SK-N-SH (cell line): ENCODE measurements at regions not wholly inside any gene's neighbourhood (a gene's known extent, or its start where the extent isn't known, plus 50 kb on each side); places are given as distances from the start of the nearest gene placed in this dataset.
"Not testable (repeated sequence)": the region's sequence is repeated elsewhere in the genome, so short reads cannot be mapped to it uniquely, and the experiment has no call there.

ENCODE experiments used
- CTCF ChIA-PET: fragments of 300-600, 350-600 bp; formaldehyde crosslinking; extraction: SDS; loops from one replicate; lab custom pipeline; 2021; lab: Yijun Ruan, JAX
- POLR2A ChIA-PET: fragments of 350-600 bp; sonication (Branson Sonifier 250); formaldehyde crosslinking; extraction: SDS; loops from one replicate; lab custom pipeline; 2020; ENCODE audit warnings: antibody characterized with exemption, inconsistent platforms; lab: Yijun Ruan, JAX
- DNase-seq: peaks from one replicate; pipeline ENCODE4 v3.0.0; 2012
- H2AFZ ChIP-seq: fragments of 200-600 bp; sonication (generic); 2 replicates; pipeline ENCODE4 v1.8.1; 2016; ENCODE audit warnings: antibody characterized with exemption, mild to moderate bottlenecking, low read depth
- H3F3A ChIP-seq: fragments of 200-600 bp; sonication (generic); replicated peaks from 2 replicates; pipeline ENCODE3; 2016; ENCODE audit warnings: antibody characterized with exemption, mild to moderate bottlenecking; ENCODE audit not compliant: insufficient read depth
- H3K27ac ChIP-seq, 2 experiments: fragments of 200-500 bp in 1 of 2; fragments of 200-600 bp in 1 of 2; sonication (Bioruptor generic) in 1 of 2; sonication (generic), shearing (Covaris generic) in 1 of 2; 2 replicates each; pipeline versions ENCODE4 v1.5.1 to v1.6.1; 2014 to 2016; ENCODE audit warnings: low read depth in 2 of 2, inconsistent platforms in 1 of 2, low read length in 1 of 2, mild to moderate bottlenecking in 1 of 2, mixed read lengths in 1 of 2
- H3K27me3 ChIP-seq: fragments of 200-600 bp; sonication (generic), shearing (Covaris generic); 2 replicates; pipeline ENCODE4 v1.6.1; 2016; ENCODE audit warnings: mixed run types; ENCODE audit not compliant: insufficient read depth
- H3K36me3 ChIP-seq, 2 experiments: fragments of 200-500 bp in 1 of 2; fragments of 200-600 bp in 1 of 2; sonication (Bioruptor generic) in 1 of 2; sonication (generic) in 1 of 2; replicated peaks in 1 of 2; 2 replicates each; pipeline versions ENCODE3 to v1.5.1; 2014 to 2016; ENCODE audit warnings: low read length in 1 of 2, mild to moderate bottlenecking in 1 of 2; ENCODE audit not compliant: insufficient read depth in 2 of 2, control insufficient read depth in 1 of 2
- H3K4me1 ChIP-seq, 2 experiments: fragments of 200-500 bp in 1 of 2; fragments of 200-600 bp in 1 of 2; sonication (Bioruptor generic) in 1 of 2; sonication (generic), shearing (Covaris generic) in 1 of 2; 2 replicates each; pipeline versions ENCODE4 v1.5.1 to v1.6.1; 2014 to 2016; ENCODE audit warnings: low read depth in 1 of 2, low read length in 1 of 2, mixed run types in 1 of 2; ENCODE audit not compliant: insufficient read depth in 2 of 2, control insufficient read depth in 1 of 2
- H3K4me2 ChIP-seq: fragments of 200-600 bp; sonication (generic), shearing (Covaris generic); 2 replicates; pipeline ENCODE4 v1.6.1; 2017; ENCODE audit warnings: mixed run types
- H3K4me3 ChIP-seq, 2 experiments: fragments of 200-500 bp in 1 of 2; fragments of 200-600 bp in 1 of 2; sonication (Bioruptor generic) in 1 of 2; sonication (generic), shearing (Covaris generic) in 1 of 2; 2 replicates each; pipeline versions ENCODE4 v1.5.1 to v1.8.1; 2014 to 2016; ENCODE audit warnings: low read depth in 2 of 2, inconsistent platforms in 1 of 2, low read length in 1 of 2, mild to moderate bottlenecking in 1 of 2, mixed read lengths in 1 of 2, moderate library complexity in 1 of 2
- H3K79me2 ChIP-seq: fragments of 200-600 bp; sonication (generic); 2 replicates; pipeline ENCODE4 v1.8.1; 2017; ENCODE audit warnings: mild to moderate bottlenecking; ENCODE audit not compliant: insufficient read depth
- H3K9ac ChIP-seq: fragments of 200-600 bp; sonication (generic); 2 replicates; pipeline ENCODE4 v1.6.1; 2017; ENCODE audit warnings: mixed run types
- H3K9me2 ChIP-seq: fragments of 200-600 bp; sonication (generic); 2 replicates; pipeline ENCODE4 v1.6.1; 2017; ENCODE audit warnings: mixed run types
- H3K9me3 ChIP-seq: fragments of 200-600 bp; sonication (generic); 2 replicates; pipeline ENCODE4 v1.6.1; 2017; ENCODE audit warnings: mixed run types, mild to moderate bottlenecking, moderate library complexity
- H4K20me1 ChIP-seq: fragments of 200-600 bp; sonication (generic); 2 replicates; pipeline ENCODE4 v1.6.1; 2017; ENCODE audit warnings: mild to moderate bottlenecking, mixed run types; ENCODE audit not compliant: insufficient read depth
- ELF1 ChIP-seq: IDR thresholded peaks from 2 replicates; pipeline ENCODE4 v1.4.0; 2012
- EP300 ChIP-seq, 2 experiments: IDR thresholded peaks; 2 replicates each; pipeline versions ENCODE4 v1.4.0 to v1.6.1; 2012; ENCODE audit warnings: borderline replicate concordance in 1 of 2, low read depth in 1 of 2, low read length in 1 of 2
- FOSL2 ChIP-seq: IDR thresholded peaks from 2 replicates; pipeline ENCODE4 v1.4.0; 2012; ENCODE audit warnings: low read depth, mild to moderate bottlenecking, moderate library complexity, borderline replicate concordance
- FOXJ3 ChIP-seq: sonication (generic); formaldehyde crosslinking; IDR thresholded peaks from 2 replicates; pipeline ENCODE4 v1.5.1; 2020; ENCODE audit warnings: mild to moderate bottlenecking, missing genetic modification reagents
- GABPA ChIP-seq: IDR thresholded peaks from 2 replicates; pipeline ENCODE4 v1.4.0; 2012; ENCODE audit warnings: low read depth, mild to moderate bottlenecking
- GATA2 ChIP-seq: sonication (generic); formaldehyde crosslinking; IDR thresholded peaks from 2 replicates; pipeline ENCODE4 v1.5.0; 2020; ENCODE audit warnings: mild to moderate bottlenecking, missing genetic modification reagents
- JUND ChIP-seq: IDR thresholded peaks from 2 replicates; pipeline ENCODE4 v1.4.0; 2012
- MXI1 ChIP-seq: IDR thresholded peaks from 2 replicates; pipeline ENCODE4 v1.6.1; 2012; ENCODE audit warnings: mild to moderate bottlenecking, low read depth, low read length, improper control_type of control experiment
- NFIC ChIP-seq: IDR thresholded peaks from 2 replicates; pipeline ENCODE4 v1.4.0; 2012; ENCODE audit warnings: borderline replicate concordance
- NRF1 ChIP-seq: IDR thresholded peaks from 2 replicates; pipeline ENCODE4 v1.6.1; 2012; ENCODE audit warnings: low read depth, mild to moderate bottlenecking, low read length
- RAD21 ChIP-seq: IDR thresholded peaks from 2 replicates; pipeline ENCODE4 v1.6.1; 2012; ENCODE audit warnings: mild to moderate bottlenecking, low read length
- RFX5 ChIP-seq: IDR thresholded peaks from 2 replicates; pipeline ENCODE4 v1.6.1; 2012; ENCODE audit warnings: mild to moderate bottlenecking, improper control_type of control experiment, low read length
- SIN3A ChIP-seq: IDR thresholded peaks from 2 replicates; pipeline ENCODE4 v1.6.1; 2012; ENCODE audit warnings: low read depth, mild to moderate bottlenecking, low read length, moderate library complexity, borderline replicate concordance
- SMC3 ChIP-seq: IDR thresholded peaks from 2 replicates; pipeline ENCODE4 v1.6.1; 2012; ENCODE audit warnings: low read depth, low read length, improper control_type of control experiment
- TAF1 ChIP-seq: IDR thresholded peaks from 2 replicates; pipeline ENCODE4 v1.6.1; 2012; ENCODE audit warnings: low read depth, mild to moderate bottlenecking, low read length, moderate library complexity, borderline replicate concordance
- TCF12 ChIP-seq: IDR thresholded peaks from 2 replicates; pipeline ENCODE4 v1.4.0; 2012
- TEAD4 ChIP-seq: IDR thresholded peaks from 2 replicates; pipeline ENCODE4 v1.4.0; 2012; ENCODE audit warnings: mild to moderate bottlenecking, borderline replicate concordance; ENCODE audit not compliant: insufficient read depth
- YY1 ChIP-seq: IDR thresholded peaks from 2 replicates; pipeline ENCODE4 v1.4.0; 2012; ENCODE audit warnings: low read depth, mild to moderate bottlenecking
- WGBS: methylation state at CpG from one replicate; pipeline ENCODE4 v1.1.6; 2017; ENCODE audit warnings: low lambda C conversion rate; 5-methylcytosine and 5-hydroxymethylcytosine counted together
- TF ChIP-seq, protein P1 (sequence below): IDR thresholded peaks from 2 replicates; pipeline ENCODE4 v1.4.0; 2012; ENCODE audit warnings: low read depth, borderline replicate concordance

DNA sequence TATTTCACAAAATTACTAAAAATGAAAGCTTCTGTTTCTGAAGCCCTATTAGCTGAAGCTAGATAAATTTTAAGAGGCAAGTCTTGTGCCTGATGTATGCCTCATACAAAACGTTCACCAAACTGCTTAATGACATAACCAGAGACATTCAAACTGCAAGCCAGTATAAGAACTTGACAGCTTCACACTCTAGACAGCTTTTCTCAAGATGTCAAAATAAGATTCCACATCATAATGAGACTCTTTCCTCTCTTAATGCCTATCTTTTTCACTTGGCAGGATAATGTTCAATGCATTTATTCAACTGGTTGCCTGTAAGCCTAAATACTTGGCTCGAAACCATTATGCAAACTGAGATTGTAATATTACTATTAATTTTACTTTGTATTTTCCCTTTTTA, 424.0 kb downstream of the LTN1 start:
- no peaks in the 10 kb centered on the region for H4K20me1 ChIP-seq
- H3K4me1 ChIP-seq, result 0 out of 4 replicates have a peak, but pooled peaks cover 0 to under 1% of the 10 kb centered on the region in 2 experiments
- no peaks in the 10 kb centered on the region for H3K36me3 ChIP-seq
- no peak for DNase-seq
- 78% methylated on average over 2 of the region's 2 CpGs for WGBS
- H3K27ac ChIP-seq, result no peak overlapping the region
- TF ChIP-seq TAF1 (no peak), FOSL2 (no peak), MXI1 (no peak), TEAD4 (no peak), YY1 (no peak), EP300 (IDR thresholded peaks at IDR 0.05; ENCODE audit: borderline replicate concordance in 1 of 2, low read depth in 1 of 2, low read length in 1 of 2) (no peak)
- no peak overlapping the region for H3K4me2 ChIP-seq
- no peaks in the 10 kb centered on the region for H3K9me3 ChIP-seq
- no peak overlapping the region for H3K9ac ChIP-seq
- no peaks in the 10 kb centered on the region; the same call in 1 of the 2 replicates for H3K9me2 ChIP-seq
- no peaks in the 10 kb centered on the region for H3K79me2 ChIP-seq
- ChIA-PET CTCF (no interaction called here), POLR2A (no interaction called here)
- H3K4me3 ChIP-seq, result no peak overlapping the region
- no peak overlapping the region for H2AFZ ChIP-seq
- H3F3A ChIP-seq, result peaks cover 5% of the 10 kb centered on the region
- H3K27me3 ChIP-seq, result no peaks in the 10 kb centered on the region

DNA sequence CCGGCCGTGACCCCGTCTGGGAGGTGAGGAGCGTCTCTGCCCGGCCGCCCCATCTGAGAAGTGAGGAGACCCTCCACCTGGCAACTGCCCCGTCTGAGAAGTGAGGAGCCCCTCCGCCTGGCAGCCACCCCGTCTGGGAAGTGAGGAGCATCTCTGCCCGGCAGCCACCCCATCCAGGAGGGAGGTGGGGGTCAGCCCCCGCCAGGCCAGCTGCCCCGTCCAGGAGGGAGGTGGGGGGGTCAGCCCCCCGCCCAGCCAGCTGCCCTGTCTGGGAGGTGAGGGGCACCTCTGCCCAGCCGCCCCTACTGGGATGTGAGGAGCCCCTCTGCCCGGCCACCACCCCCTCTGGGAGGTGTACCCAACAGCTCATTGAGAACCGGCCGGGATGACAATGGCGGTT, 428.7 kb downstream of the LTN1 start:
- H3K79me2 ChIP-seq, DNase-seq, POLR2A ChIA-PET, H4K20me1 ChIP-seq, H3K4me2 ChIP-seq, H2AFZ ChIP-seq, H3K9me3 ChIP-seq, H3K9ac ChIP-seq, H3K4me3 ChIP-seq, H3K36me3 ChIP-seq, H3K4me1 ChIP-seq, H3K27ac ChIP-seq, CTCF ChIA-PET, H3K27me3 ChIP-seq, H3K9me2 ChIP-seq: not testable (repeated sequence)
- 83% methylated on average over 4 of the region's 18 CpGs for WGBS
- H3F3A ChIP-seq, result peaks cover 15% of the 10 kb centered on the region

DNA sequence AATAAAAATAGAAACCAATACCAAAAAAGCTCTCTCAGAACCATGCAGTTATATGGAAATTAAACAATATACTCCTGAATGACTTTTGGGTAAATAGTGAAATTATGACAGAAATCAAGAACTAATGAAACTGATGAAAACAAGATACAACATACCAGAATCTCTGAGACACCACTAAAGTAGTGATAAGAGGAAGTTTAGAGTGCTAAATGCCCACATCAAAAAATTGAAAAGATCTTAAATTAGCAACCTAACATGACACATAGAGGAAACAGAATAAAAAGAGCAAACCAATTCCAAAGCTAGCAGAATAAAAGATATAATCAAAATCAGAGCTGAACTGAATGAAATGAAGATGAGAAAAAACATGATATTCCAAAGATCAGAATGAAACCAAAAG, 430.9 kb downstream of the LTN1 start:
- no peaks in the 10 kb centered on the region; the same call in 1 of the 2 replicates for H3K9me3 ChIP-seq
- no peak for TF ChIP-seq GABPA
- TF ChIP-seq NFIC, result no peak
- TF ChIP-seq ELF1, result no peak
- TF ChIP-seq RAD21, result no peak
- no peak for TF ChIP-seq MXI1
- TF ChIP-seq, protein P1, sequence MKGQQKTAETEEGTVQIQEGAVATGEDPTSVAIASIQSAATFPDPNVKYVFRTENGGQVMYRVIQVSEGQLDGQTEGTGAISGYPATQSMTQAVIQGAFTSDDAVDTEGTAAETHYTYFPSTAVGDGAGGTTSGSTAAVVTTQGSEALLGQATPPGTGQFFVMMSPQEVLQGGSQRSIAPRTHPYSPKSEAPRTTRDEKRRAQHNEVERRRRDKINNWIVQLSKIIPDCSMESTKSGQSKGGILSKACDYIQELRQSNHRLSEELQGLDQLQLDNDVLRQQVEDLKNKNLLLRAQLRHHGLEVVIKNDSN, result no peak
- no peak for TF ChIP-seq NRF1
- TF ChIP-seq GATA2 (CRISPR knock-in tag), result no peak
- no peak for TF ChIP-seq TCF12
- no peak for TF ChIP-seq RFX5
- TF ChIP-seq SIN3A, result no peak
- no peak for TF ChIP-seq FOXJ3 (CRISPR knock-in tag)
- no peak for TF ChIP-seq JUND
- TF ChIP-seq SMC3, result no peak
- H3K79me2 ChIP-seq, result no peaks in the 10 kb centered on the region
- H3K9ac ChIP-seq, result no peak overlapping the region
- no peak overlapping the region for H3K27ac ChIP-seq
- no peaks in the 10 kb centered on the region for H4K20me1 ChIP-seq
- H2AFZ ChIP-seq, result no peak overlapping the region
- POLR2A ChIA-PET, result no interaction called here
- H3K4me1 ChIP-seq, result no peaks in the 10 kb centered on the region
- CTCF ChIA-PET, result no interaction called here
- H3F3A ChIP-seq, result peaks cover 9% of the 10 kb centered on the region
- H3K9me2 ChIP-seq, result no peaks in the 10 kb centered on the region
- no peak overlapping the region for H3K4me2 ChIP-seq
- H3K27me3 ChIP-seq, result no peaks in the 10 kb centered on the region
- no peaks in the 10 kb centered on the region for H3K36me3 ChIP-seq
- H3K4me3 ChIP-seq, result no peak overlapping the region
- no peak for DNase-seq
